ENCODE measurements at regions not wholly inside any gene's neighbourhood (a gene's known extent, or its start where the extent isn't known, plus 50 kb on each side); places are given as distances from the start of the nearest gene placed in this dataset.

DNA sequence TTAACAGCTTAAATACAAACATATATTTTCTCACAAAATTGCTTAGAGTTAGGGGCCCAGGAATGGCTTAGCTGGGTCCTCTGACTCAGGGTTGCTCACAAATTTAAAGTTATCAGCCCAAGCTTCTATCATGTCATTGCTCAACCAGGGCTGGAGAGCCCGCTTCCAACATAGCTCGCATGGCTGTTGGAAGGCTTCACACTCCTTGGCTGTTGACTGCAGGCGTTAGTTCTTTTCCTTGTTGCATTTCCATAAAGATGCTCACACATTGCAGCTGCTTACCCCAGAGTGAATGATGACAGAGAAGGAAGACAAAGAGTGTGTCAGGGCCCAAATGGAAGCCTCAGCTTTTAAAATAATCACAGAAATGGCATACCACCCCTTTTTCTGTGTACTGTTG, 62.9 kb upstream of the TFPI start:
- no peak for TF ChIP-seq ZFX (IDR thresholded peaks at IDR 0.05)
- TF ChIP-seq, protein P1, sequence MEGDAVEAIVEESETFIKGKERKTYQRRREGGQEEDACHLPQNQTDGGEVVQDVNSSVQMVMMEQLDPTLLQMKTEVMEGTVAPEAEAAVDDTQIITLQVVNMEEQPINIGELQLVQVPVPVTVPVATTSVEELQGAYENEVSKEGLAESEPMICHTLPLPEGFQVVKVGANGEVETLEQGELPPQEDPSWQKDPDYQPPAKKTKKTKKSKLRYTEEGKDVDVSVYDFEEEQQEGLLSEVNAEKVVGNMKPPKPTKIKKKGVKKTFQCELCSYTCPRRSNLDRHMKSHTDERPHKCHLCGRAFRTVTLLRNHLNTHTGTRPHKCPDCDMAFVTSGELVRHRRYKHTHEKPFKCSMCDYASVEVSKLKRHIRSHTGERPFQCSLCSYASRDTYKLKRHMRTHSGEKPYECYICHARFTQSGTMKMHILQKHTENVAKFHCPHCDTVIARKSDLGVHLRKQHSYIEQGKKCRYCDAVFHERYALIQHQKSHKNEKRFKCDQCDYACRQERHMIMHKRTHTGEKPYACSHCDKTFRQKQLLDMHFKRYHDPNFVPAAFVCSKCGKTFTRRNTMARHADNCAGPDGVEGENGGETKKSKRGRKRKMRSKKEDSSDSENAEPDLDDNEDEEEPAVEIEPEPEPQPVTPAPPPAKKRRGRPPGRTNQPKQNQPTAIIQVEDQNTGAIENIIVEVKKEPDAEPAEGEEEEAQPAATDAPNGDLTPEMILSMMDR (conservative IDR thresholded peaks at IDR 0.05): no peak
